ENCODE measurements at regions not wholly inside any gene's neighbourhood (a gene's known extent, or its start where the extent isn't known, plus 50 kb on each side); places are given as distances from the start of the nearest gene placed in this dataset.

DNA sequence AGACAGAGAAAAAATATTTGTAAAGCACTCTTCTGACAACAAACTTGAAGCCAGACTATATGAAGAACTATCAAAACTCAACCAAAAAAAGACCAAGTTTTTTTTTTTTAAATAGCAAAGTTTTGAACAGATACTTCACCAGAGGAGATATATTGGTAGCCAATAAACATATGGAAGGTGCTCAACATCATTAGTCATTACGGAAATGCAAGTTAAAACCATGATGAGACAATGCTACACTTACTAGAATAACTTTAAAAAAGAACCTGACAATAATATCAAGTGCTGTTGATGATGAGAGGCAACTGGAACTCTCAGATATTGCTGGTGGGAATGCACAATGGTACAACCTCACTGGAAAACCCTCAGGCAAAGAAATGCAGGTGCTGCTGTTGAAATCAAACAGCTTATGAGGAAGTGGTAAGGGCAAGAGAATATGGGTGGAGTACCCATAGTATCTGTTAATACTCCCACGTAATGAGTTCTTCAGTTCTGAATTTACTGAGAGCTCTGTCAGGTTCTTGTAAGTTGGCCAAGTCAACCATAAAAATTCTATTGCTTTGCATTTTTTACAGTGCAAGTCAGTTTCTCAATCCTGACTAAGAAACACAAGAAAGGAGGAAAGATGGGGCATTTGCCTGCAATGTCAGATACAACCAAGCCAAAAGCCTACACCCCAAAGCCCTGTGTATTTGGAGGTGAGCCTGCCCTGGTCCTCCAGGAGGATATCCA, 87.3 kb upstream of the GNAQ start (continued):
- TF ChIP-seq, protein P1, sequence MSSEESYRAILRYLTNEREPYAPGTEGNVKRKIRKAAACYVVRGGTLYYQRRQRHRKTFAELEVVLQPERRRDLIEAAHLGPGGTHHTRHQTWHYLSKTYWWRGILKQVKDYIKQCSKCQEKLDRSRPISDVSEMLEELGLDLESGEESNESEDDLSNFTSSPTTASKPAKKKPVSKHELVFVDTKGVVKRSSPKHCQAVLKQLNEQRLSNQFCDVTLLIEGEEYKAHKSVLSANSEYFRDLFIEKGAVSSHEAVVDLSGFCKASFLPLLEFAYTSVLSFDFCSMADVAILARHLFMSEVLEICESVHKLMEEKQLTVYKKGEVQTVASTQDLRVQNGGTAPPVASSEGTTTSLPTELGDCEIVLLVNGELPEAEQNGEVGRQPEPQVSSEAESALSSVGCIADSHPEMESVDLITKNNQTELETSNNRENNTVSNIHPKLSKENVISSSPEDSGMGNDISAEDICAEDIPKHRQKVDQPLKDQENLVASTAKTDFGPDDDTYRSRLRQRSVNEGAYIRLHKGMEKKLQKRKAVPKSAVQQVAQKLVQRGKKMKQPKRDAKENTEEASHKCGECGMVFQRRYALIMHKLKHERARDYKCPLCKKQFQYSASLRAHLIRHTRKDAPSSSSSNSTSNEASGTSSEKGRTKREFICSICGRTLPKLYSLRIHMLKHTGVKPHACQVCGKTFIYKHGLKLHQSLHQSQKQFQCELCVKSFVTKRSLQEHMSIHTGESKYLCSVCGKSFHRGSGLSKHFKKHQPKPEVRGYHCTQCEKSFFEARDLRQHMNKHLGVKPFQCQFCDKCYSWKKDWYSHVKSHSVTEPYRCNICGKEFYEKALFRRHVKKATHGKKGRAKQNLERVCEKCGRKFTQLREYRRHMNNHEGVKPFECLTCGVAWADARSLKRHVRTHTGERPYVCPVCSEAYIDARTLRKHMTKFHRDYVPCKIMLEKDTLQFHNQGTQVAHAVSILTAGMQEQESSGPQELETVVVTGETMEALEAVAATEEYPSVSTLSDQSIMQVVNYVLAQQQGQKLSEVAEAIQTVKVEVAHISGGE (CRISPR knock-in tag; IDR thresholded peaks at IDR 0.05) = no peak
- TF ChIP-seq ATF7 (IDR thresholded peaks at IDR 0.05; ENCODE audit: low read depth) (peak; percentile 71), KLF5 (IDR thresholded peaks at IDR 0.05; ENCODE audit: partially characterized antibody) (no peak), MYC (IDR thresholded peaks at IDR 0.05; ENCODE audit: insufficient read depth, insufficient read length, insufficient replicate concordance, low read length, severe bottlenecking) (no peak)
- TF ChIP-seq, protein P2, sequence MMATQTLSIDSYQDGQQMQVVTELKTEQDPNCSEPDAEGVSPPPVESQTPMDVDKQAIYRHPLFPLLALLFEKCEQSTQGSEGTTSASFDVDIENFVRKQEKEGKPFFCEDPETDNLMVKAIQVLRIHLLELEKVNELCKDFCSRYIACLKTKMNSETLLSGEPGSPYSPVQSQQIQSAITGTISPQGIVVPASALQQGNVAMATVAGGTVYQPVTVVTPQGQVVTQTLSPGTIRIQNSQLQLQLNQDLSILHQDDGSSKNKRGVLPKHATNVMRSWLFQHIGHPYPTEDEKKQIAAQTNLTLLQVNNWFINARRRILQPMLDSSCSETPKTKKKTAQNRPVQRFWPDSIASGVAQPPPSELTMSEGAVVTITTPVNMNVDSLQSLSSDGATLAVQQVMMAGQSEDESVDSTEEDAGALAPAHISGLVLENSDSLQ (IDR thresholded peaks at IDR 0.05) = no peak

DNA sequence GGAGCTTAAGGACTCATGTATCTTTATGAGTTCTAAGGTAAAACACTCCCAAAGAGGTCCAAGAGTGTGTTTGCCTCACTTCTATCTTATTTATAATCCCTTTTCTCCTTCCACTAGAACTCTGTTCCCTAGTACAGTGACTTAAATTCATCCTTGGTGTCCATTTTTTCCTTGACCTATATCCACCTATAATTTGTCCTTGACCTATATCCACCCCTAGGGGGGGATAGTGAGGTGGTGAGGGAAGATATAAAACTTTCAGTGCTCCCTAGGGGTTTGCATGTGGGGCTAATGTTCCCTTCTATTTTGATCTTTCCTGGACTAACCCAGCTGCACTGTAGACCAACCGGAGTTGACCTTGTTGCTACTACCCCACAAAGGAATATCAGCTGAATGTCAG, 83.5 kb upstream of the GNAQ start:
- no peak overlapping the region for H3K27ac ChIP-seq (ENCODE audit: control insufficient read depth, insufficient read depth)
- no peak overlapping the region for H3K4me2 ChIP-seq (ENCODE audit: control insufficient read depth, insufficient read depth)
- H3K9me3 ChIP-seq (replicated peaks; ENCODE audit: control insufficient read depth, insufficient read depth, low read length) = no peaks in the 10 kb centered on the region
- ChIA-PET CTCF (interaction anchor here (0.6 to 3.0 kb wide), 16 partner anchors 9 to 658 kb away, joined by 3 to 11 read pairs (median 4); no protein-coding TSS in a partner anchor), SMC1A (ENCODE audit: uncharacterized antibody, unreplicated experiment) (interaction anchor here (1.0 to 3.3 kb wide), 8 partner anchors 9 to 249 kb away, joined by 3 to 13 read pairs (median 4); no protein-coding TSS in a partner anchor), POLR2A (no interaction called here), RAD21 (ENCODE audit: unreplicated experiment) (interaction anchor here (1.0 kb wide), 1 partner anchor 323 kb away, joined by 3 read pairs; no protein-coding TSS in a partner anchor)
- 0% methylated on average over 1 of the region's 1 CpG for WGBS (ENCODE audit: insufficient coverage, insufficient replicate concordance, low lambda C conversion rate, missing lambda C conversion rate)
- no peak overlapping the region for H2AFZ ChIP-seq (ENCODE audit: control insufficient read depth, low read depth, low read length)
- BruUV-seq (replicated peaks) = no TSS peak
- ATAC-seq = peak; percentile 39; the same call in 2 of the 3 replicates
- in situ Hi-C loops (cut with MboI) = no loop called here
- H3K9ac ChIP-seq (ENCODE audit: control insufficient read depth, insufficient read depth, low read length) = no peak overlapping the region
- peaks cover 7% of the 10 kb centered on the region; the same call in 1 of the 2 replicates for H3K4me1 ChIP-seq (ENCODE audit: control insufficient read depth, insufficient read depth, low read length)
- H3K4me3 ChIP-seq = no peak overlapping the region
- H3K27me3 ChIP-seq (replicated peaks in 1 of 2; ENCODE audit: control insufficient read depth in 2 of 2, insufficient read depth in 2 of 2, low read length in 1 of 2) = no peaks in the 10 kb centered on the region
- no peak for FAIRE-seq
- intact Hi-C loops (cut with micrococcal nuclease; ENCODE audit: unreplicated experiment) = loop anchor here (5.0 kb wide), 1 partner anchor 97 kb away; no protein-coding TSS in a partner anchor
- DNase-seq (ENCODE audit: low read depth, low spot score) = no peak
- no peaks in the 10 kb centered on the region for H4K20me1 ChIP-seq (ENCODE audit: control insufficient read depth, insufficient read depth)
- H3K36me3 ChIP-seq (ENCODE audit: control insufficient read depth in 2 of 2, insufficient read depth in 2 of 2, low read length in 1 of 2) = no peaks in the 10 kb centered on the region
- no peaks in the 10 kb centered on the region for H3K79me2 ChIP-seq (ENCODE audit: control insufficient read depth, insufficient read depth, low read length)
- no peak for TF ChIP-seq IKZF1 (conservative IDR thresholded peaks at IDR 0.05)
- TF ChIP-seq, protein P3, sequence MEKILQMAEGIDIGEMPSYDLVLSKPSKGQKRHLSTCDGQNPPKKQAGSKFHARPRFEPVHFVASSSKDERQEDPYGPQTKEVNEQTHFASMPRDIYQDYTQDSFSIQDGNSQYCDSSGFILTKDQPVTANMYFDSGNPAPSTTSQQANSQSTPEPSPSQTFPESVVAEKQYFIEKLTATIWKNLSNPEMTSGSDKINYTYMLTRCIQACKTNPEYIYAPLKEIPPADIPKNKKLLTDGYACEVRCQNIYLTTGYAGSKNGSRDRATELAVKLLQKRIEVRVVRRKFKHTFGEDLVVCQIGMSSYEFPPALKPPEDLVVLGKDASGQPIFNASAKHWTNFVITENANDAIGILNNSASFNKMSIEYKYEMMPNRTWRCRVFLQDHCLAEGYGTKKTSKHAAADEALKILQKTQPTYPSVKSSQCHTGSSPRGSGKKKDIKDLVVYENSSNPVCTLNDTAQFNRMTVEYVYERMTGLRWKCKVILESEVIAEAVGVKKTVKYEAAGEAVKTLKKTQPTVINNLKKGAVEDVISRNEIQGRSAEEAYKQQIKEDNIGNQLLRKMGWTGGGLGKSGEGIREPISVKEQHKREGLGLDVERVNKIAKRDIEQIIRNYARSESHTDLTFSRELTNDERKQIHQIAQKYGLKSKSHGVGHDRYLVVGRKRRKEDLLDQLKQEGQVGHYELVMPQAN (conservative IDR thresholded peaks at IDR 0.05) = no peak
- no peak for TF ChIP-seq NFYA (IDR thresholded peaks at IDR 0.05; ENCODE audit: borderline replicate concordance, low read depth, low read length)
- TF ChIP-seq SMC3 (IDR thresholded peaks at IDR 0.05; ENCODE audit: borderline replicate concordance, low read length) = peak; percentile 21; the same call in 1 of the 2 replicates
- TF ChIP-seq, protein P4, sequence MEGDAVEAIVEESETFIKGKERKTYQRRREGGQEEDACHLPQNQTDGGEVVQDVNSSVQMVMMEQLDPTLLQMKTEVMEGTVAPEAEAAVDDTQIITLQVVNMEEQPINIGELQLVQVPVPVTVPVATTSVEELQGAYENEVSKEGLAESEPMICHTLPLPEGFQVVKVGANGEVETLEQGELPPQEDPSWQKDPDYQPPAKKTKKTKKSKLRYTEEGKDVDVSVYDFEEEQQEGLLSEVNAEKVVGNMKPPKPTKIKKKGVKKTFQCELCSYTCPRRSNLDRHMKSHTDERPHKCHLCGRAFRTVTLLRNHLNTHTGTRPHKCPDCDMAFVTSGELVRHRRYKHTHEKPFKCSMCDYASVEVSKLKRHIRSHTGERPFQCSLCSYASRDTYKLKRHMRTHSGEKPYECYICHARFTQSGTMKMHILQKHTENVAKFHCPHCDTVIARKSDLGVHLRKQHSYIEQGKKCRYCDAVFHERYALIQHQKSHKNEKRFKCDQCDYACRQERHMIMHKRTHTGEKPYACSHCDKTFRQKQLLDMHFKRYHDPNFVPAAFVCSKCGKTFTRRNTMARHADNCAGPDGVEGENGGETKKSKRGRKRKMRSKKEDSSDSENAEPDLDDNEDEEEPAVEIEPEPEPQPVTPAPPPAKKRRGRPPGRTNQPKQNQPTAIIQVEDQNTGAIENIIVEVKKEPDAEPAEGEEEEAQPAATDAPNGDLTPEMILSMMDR (IDR thresholded peaks at IDR 0.05 in 2 of 3, conservative IDR thresholded peaks at IDR 0.05 in 1 of 3; ENCODE audit: control insufficient read depth in 2 of 3, extremely low read depth in 1 of 3, insufficient read depth in 1 of 3, low read depth in 3 of 3, low read length in 3 of 3) = peak; percentile 19 to 55 (median 43); a peak in 3 of 6 replicates
